ENCODE measurements at regions not wholly inside any gene's neighbourhood (a gene's known extent, or its start where the extent isn't known, plus 50 kb on each side); places are given as distances from the start of the nearest gene placed in this dataset.

DNA sequence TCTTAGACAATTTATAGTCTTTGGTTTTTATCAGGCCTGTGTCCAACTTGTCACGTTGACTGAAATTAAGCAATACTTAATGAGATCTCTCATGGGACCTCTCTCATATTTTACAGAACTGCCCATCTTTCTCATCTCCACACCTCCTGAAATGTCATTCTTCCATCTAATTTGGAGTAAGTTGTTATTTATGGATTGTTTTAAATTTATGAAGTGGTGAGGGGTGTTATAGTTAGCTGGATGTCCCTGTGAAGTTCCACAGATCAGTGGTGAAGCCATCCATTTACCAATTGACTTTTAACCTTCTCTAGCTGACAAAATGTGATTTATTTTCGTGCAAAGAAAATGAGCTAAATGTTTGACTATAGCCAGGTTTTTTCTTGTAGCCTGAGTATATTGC is 824.9 kb downstream of the KCNJ2 start:
- Mint-ChIP-seq H3K27ac (no peak overlapping the region), H3K4me3 (no peak overlapping the region), H3K36me3 (ENCODE audit: low read depth) (no peaks in the 10 kb centered on the region), H3K4me1 (ENCODE audit: low read depth) (no peaks in the 10 kb centered on the region), H3K9me3 (peaks cover 4% of the 10 kb centered on the region), H3K27me3 (no peaks in the 10 kb centered on the region)
- POLR2A ChIA-PET, result no interaction called here
- DNase-seq, result no peak
- CTCF ChIA-PET, result no interaction called here
- TF ChIP-seq, protein P1, sequence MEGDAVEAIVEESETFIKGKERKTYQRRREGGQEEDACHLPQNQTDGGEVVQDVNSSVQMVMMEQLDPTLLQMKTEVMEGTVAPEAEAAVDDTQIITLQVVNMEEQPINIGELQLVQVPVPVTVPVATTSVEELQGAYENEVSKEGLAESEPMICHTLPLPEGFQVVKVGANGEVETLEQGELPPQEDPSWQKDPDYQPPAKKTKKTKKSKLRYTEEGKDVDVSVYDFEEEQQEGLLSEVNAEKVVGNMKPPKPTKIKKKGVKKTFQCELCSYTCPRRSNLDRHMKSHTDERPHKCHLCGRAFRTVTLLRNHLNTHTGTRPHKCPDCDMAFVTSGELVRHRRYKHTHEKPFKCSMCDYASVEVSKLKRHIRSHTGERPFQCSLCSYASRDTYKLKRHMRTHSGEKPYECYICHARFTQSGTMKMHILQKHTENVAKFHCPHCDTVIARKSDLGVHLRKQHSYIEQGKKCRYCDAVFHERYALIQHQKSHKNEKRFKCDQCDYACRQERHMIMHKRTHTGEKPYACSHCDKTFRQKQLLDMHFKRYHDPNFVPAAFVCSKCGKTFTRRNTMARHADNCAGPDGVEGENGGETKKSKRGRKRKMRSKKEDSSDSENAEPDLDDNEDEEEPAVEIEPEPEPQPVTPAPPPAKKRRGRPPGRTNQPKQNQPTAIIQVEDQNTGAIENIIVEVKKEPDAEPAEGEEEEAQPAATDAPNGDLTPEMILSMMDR (IDR thresholded peaks at IDR 0.05), result no peak
- intact Hi-C loops (cut with micrococcal nuclease), result no loop called here
- ATAC-seq, result no peak

DNA sequence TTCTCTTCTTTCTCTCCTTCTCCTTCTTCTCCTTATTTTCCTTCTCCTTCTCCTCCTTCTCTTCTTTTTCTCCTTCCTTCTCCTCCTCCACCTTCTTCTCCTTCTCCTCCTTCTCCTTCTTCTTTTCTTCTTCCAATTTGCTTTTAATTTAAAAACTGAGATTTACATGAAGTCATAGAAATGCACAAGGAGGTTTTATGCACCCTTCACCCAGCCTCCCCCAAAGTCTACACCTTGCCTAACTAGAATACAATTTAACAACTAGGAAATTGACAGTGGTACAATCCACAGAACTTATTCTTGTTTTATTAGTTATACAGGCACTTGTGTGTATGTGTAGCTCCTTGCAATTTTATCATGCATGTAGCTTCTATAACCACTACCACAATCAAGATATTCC is 826.7 kb downstream of the KCNJ2 start:
- Mint-ChIP-seq H3K27ac (no peak overlapping the region), H3K4me3 (no peak overlapping the region), H3K9me3 (peaks cover 4% of the 10 kb centered on the region), H3K27me3 (no peaks in the 10 kb centered on the region), H3K4me1 (ENCODE audit: low read depth) (no peaks in the 10 kb centered on the region), H3K36me3 (ENCODE audit: low read depth) (no peaks in the 10 kb centered on the region)
- TF ChIP-seq, protein P1 (IDR thresholded peaks at IDR 0.05), result no peak
- intact Hi-C loops (cut with micrococcal nuclease), result no loop called here
- POLR2A ChIA-PET, result no interaction called here
- ATAC-seq (no peak), DNase-seq (no peak)
- CTCF ChIA-PET, result no interaction called here

DNA sequence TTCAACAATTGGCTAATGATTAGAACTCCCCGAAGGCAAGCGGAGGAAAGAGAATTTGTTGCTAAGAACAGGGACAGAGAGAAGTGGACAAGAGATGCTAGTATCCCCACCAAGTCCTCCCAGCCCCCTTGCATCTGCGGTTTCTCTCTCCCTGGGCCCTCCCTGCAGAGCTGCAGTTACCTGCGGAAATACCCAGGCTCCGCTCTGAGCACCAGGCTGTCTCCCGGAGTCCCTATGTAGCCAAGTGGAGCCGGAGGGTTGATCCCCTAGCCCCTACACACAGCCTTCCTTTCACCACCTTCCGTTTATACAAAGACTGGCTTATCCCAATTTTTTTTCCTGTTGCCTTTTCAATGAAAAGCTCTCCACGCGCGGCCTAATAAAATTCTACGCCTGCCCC is 834.4 kb downstream of the KCNJ2 start:
- Mint-ChIP-seq H3K4me1 (ENCODE audit: low read depth) (no peaks in the 10 kb centered on the region), H3K27ac (no peak overlapping the region), H3K9me3 (peaks cover 2% of the 10 kb centered on the region), H3K36me3 (ENCODE audit: low read depth) (no peaks in the 10 kb centered on the region), H3K27me3 (no peaks in the 10 kb centered on the region), H3K4me3 (no peak overlapping the region)
- CTCF ChIA-PET, result no interaction called here
- TF ChIP-seq, protein P1 (IDR thresholded peaks at IDR 0.05), result no peak
- intact Hi-C loops (cut with micrococcal nuclease), result no loop called here
- DNase-seq, result no peak
- POLR2A ChIA-PET, result no interaction called here
- no peak for ATAC-seq

DNA sequence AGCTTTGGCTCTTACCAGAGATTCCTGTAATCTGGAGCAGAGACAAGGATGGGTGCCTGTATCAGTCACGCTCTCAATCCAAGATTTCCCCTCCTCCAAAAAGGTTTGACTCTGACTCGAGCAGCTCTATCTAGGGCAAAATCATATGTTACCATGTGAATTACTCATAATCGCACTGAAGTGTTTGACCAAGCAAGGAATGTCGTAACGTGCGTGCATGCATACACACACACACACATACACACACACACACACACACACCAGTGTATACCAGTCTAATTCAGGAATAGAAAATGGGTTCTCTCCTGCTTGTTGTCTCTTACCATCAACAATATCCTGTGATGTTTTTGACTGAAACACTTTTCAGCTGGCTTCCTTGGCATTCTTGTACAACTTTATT is 835.1 kb downstream of the KCNJ2 start:
- DNase-seq (no peak), ATAC-seq (no peak)
- ChIA-PET POLR2A (no interaction called here), CTCF (no interaction called here)
- Mint-ChIP-seq H3K36me3 (ENCODE audit: low read depth) (no peaks in the 10 kb centered on the region), H3K4me1 (ENCODE audit: low read depth) (no peaks in the 10 kb centered on the region), H3K9me3 (peaks cover 2% of the 10 kb centered on the region), H3K4me3 (no peak overlapping the region), H3K27me3 (no peaks in the 10 kb centered on the region), H3K27ac (no peak overlapping the region)
- TF ChIP-seq, protein P1 (IDR thresholded peaks at IDR 0.05), result no peak
- intact Hi-C loops (cut with micrococcal nuclease), result no loop called here

DNA sequence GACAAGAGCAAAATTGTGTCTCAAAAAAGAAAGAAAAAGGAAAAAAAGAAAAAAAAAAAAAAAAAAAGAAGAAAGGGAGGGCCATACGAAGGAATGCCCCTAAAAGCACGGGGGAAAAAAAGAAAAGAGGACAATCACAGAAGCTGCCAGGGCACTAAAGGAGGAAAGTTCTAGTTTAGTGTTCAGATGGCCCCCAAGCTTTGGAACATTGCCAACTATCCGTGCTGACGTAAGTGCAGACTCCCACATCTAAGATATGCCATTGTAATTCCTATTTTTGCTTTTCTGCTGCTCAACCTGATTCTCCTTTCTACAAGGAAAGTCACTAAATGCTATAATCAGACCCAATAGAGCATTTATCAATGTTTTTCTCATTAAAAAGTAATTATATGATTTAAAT is 842.1 kb downstream of the KCNJ2 start:
- Mint-ChIP-seq H3K4me3 (no peak overlapping the region), H3K36me3 (ENCODE audit: low read depth) (no peaks in the 10 kb centered on the region), H3K27ac (no peak overlapping the region), H3K27me3 (no peaks in the 10 kb centered on the region), H3K9me3 (no peaks in the 10 kb centered on the region), H3K4me1 (ENCODE audit: low read depth) (no peaks in the 10 kb centered on the region)
- POLR2A ChIA-PET, result no interaction called here
- intact Hi-C loops (cut with micrococcal nuclease), result no loop called here
- no peak for DNase-seq
- CTCF ChIA-PET, result no interaction called here
- no peak for ATAC-seq
- TF ChIP-seq, protein P1 (IDR thresholded peaks at IDR 0.05), result no peak

Measured in activated CD8-positive, alpha-beta T cell treated with anti-CD3 and anti-CD28 coated beads for 36 hours (primary cell).